ENCODE measurements at regions not wholly inside any gene's neighbourhood (a gene's known extent, or its start where the extent isn't known, plus 50 kb on each side); places are given as distances from the start of the nearest gene placed in this dataset.

GRCh38 chr7:46738165-46738564 is 817.1 kb upstream of the IGFBP3 start:
- TF ChIP-seq CTCF (IDR thresholded peaks at IDR 0.05) (no peak), POLR2A (IDR thresholded peaks at IDR 0.05) (no peak)
